Upper lobe of left lung (tissue), 4 donors: ENCODE measurements at regions not wholly inside any gene's neighbourhood (a gene's known extent, or its start where the extent isn't known, plus 50 kb on each side); places are given as distances from the start of the nearest gene placed in this dataset.

Source experiments
- EP300 ChIP-seq, 4 donors: sonication (generic); formaldehyde crosslinking; IDR thresholded peaks; one replicate each; pipeline ENCODE4 v1.5.1; 2017; ENCODE audit warnings: antibody characterized with exemption in 4 of 4, control low read depth in 2 of 4
- TF ChIP-seq, protein P1 (sequence below), 6 experiments: fragments of 450-650 bp in 4 of 6; fragments of 200-600 bp in 2 of 6; sonication (generic) in 2 of 6; IDR thresholded peaks; one replicate each; pipeline ENCODE4 v1.5.1; 2016 to 2019; ENCODE audit warnings: antibody characterized with exemption in 6 of 6

- TF ChIP-seq, protein P1, sequence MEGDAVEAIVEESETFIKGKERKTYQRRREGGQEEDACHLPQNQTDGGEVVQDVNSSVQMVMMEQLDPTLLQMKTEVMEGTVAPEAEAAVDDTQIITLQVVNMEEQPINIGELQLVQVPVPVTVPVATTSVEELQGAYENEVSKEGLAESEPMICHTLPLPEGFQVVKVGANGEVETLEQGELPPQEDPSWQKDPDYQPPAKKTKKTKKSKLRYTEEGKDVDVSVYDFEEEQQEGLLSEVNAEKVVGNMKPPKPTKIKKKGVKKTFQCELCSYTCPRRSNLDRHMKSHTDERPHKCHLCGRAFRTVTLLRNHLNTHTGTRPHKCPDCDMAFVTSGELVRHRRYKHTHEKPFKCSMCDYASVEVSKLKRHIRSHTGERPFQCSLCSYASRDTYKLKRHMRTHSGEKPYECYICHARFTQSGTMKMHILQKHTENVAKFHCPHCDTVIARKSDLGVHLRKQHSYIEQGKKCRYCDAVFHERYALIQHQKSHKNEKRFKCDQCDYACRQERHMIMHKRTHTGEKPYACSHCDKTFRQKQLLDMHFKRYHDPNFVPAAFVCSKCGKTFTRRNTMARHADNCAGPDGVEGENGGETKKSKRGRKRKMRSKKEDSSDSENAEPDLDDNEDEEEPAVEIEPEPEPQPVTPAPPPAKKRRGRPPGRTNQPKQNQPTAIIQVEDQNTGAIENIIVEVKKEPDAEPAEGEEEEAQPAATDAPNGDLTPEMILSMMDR (IDR thresholded peaks at IDR 0.05): no peak
- no peak for TF ChIP-seq EP300 (IDR thresholded peaks at IDR 0.05)
Observed at GRCh38 chr2:236730393-236730792, 160.8 kb downstream of the ACKR3 start.
